Loucy (cell line): ENCODE measurements at regions not wholly inside any gene's neighbourhood (a gene's known extent, or its start where the extent isn't known, plus 50 kb on each side); places are given as distances from the start of the nearest gene placed in this dataset.
A peak's percentile ranks its signal among the peaks of the same experiment; 100 is the strongest.

Experiments
- H2AFZ ChIP-seq: fragments of 200-600 bp; sonication (generic); 2 replicates; pipeline ENCODE4 v1.6.0; 2016; ENCODE audit warnings: antibody characterized with exemption, mild to moderate bottlenecking, low read length, moderate library complexity
- H3F3A ChIP-seq: fragments of 200-600 bp; 2 replicates; pipeline ENCODE4 v1.6.0; 2016; ENCODE audit warnings: antibody characterized with exemption, low read depth, mild to moderate bottlenecking
- H3K27me3 ChIP-seq: fragments of 200-600 bp; sonication (generic); 2 replicates; pipeline ENCODE4 v1.6.1; 2014; ENCODE audit warnings: low read length, mild to moderate bottlenecking; ENCODE audit not compliant: insufficient read depth, poor library complexity, severe bottlenecking
- H3K36me3 ChIP-seq: fragments of 200-600 bp; sonication (generic); 2 replicates; pipeline ENCODE4 v1.6.1; 2016; ENCODE audit warnings: low read length; ENCODE audit not compliant: insufficient read depth
- H3K4me1 ChIP-seq: fragments of 200-600 bp; sonication (generic); 2 replicates; pipeline ENCODE4 v1.5.1; 2014; ENCODE audit warnings: low read length, mild to moderate bottlenecking; ENCODE audit not compliant: insufficient read depth, poor library complexity, severe bottlenecking
- H3K4me2 ChIP-seq: fragments of 200-600 bp; sonication (generic); 2 replicates; pipeline ENCODE4 v1.6.0; 2014; ENCODE audit warnings: antibody characterized with exemption, low read length, low read depth, mild to moderate bottlenecking; ENCODE audit not compliant: poor library complexity, severe bottlenecking
- H3K4me3 ChIP-seq: fragments of 200-600 bp; sonication (generic); 2 replicates; pipeline ENCODE4 v1.5.1; 2014; ENCODE audit warnings: low read length, mild to moderate bottlenecking, mixed read lengths; ENCODE audit not compliant: poor library complexity, severe bottlenecking
- H3K79me2 ChIP-seq: fragments of 200-600 bp; sonication (generic); 2 replicates; pipeline ENCODE4 v1.6.1; 2014; ENCODE audit warnings: low read length; ENCODE audit not compliant: insufficient read depth
- H3K9ac ChIP-seq: fragments of 200-600 bp; sonication (generic); 2 replicates; pipeline ENCODE4 v1.6.0; 2014; ENCODE audit warnings: mild to moderate bottlenecking, low read depth, low read length, moderate library complexity; ENCODE audit not compliant: poor library complexity, severe bottlenecking
- H3K9me2 ChIP-seq: fragments of 200-600 bp; sonication (generic); replicated peaks from 2 replicates; pipeline ENCODE4 v1.6.1; 2016; ENCODE audit warnings: low read depth, low read length, mixed read lengths
- H3K9me3 ChIP-seq: fragments of 200-600 bp; sonication (generic); 2 replicates; pipeline ENCODE4 v1.6.1; 2014; ENCODE audit warnings: mild to moderate bottlenecking, antibody characterized with exemption, low read length, low read depth; ENCODE audit not compliant: insufficient read depth
- H4K20me1 ChIP-seq: fragments of 200-600 bp; sonication (generic); 2 replicates; pipeline ENCODE4 v1.6.0; 2014; ENCODE audit warnings: antibody characterized with exemption, low read length, mild to moderate bottlenecking; ENCODE audit not compliant: insufficient read depth, poor library complexity, severe bottlenecking
- CTCF ChIP-seq: fragments of 200-600 bp; sonication (generic); conservative IDR thresholded peaks from 2 replicates; pipeline ENCODE4 v1.5.1; 2014; ENCODE audit warnings: mild to moderate bottlenecking, antibody characterized with exemption, low read length
- EZH2phosphoT487 ChIP-seq: fragments of 200-600 bp; IDR thresholded peaks from 2 replicates; pipeline ENCODE4 v1.6.1; 2018; ENCODE audit warnings: antibody characterized with exemption, mild to moderate bottlenecking, moderate library complexity, borderline replicate concordance

DNA sequence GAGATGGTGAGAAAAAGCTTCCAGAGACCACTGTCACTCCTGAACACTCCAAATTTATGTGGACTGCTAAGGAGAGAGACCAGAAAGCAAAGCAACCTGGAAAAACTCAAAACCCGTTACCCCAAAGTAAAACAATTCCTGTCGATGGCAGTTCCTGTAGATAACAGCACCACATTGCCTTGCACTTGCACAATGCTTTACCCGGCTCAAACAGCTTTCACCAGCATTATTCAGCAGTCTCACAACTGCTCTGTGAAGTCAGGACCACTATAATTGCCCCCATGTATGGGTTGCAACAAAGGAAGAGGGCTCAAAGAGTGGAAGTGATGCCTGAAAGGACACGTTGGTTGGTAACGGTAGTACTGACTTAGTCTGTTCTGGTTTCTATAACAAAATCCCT, 234.8 kb downstream of the BCOR start:
- Histone ChIP-seq H3K4me2 (no peak overlapping the region), H2AFZ (no peak overlapping the region), H4K20me1 (no peaks in the 10 kb centered on the region), H3K9me2 (no peaks in the 10 kb centered on the region), H3K79me2 (no peaks in the 10 kb centered on the region), H3K36me3 (no peaks in the 10 kb centered on the region), H3K4me3 (no peak overlapping the region), H3K9me3 (no peaks in the 10 kb centered on the region), H3K9ac (no peak overlapping the region), H3K27me3 (no peaks in the 10 kb centered on the region), H3F3A (peaks cover 2% of the 10 kb centered on the region; the same call in 1 of the 2 replicates), H3K4me1 (peaks cover 56% of the 10 kb centered on the region)
- TF ChIP-seq EZH2phosphoT487 = no peak
- TF ChIP-seq CTCF = no peak

DNA sequence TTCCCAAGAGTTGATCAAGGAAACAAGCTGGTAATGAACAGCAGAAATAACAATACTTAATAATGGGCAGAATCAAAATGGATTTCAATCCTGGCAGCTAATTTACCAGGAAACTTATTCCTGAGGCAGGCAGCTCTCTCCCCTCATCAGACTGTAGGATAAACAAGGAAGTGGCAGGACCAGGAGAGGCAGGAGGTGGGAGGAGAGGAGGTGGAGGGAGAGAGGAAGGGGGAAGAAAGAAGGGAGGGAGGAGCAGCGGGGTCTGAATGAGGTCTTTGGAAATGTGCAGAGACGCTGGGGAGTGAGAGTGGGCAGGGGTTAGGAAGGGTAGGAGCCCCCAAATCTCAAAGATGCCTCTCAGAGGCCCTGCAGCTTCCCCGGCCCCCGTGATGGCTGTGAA, 231.5 kb downstream of the BCOR start:
- Histone ChIP-seq H3K36me3 (no peaks in the 10 kb centered on the region), H3K9me2 (no peaks in the 10 kb centered on the region), H3K9ac (peak overlapping the region; percentile 28), H3K79me2 (no peaks in the 10 kb centered on the region), H2AFZ (peak overlapping the region; percentile 41; the same call in 1 of the 2 replicates), H3K9me3 (no peaks in the 10 kb centered on the region), H3K4me3 (no peak overlapping the region), H3F3A (no peaks in the 10 kb centered on the region), H4K20me1 (no peaks in the 10 kb centered on the region), H3K27me3 (no peaks in the 10 kb centered on the region), H3K4me1 (peaks cover 65% of the 10 kb centered on the region), H3K4me2 (no peak overlapping the region)
- no peak for TF ChIP-seq CTCF
- TF ChIP-seq EZH2phosphoT487 = no peak

GRCh38 chrX:39869846-39870601, 227.7 kb downstream of the BCOR start:
- Histone ChIP-seq H3K9ac (peak overlapping the region; percentile 61), H3K4me2 (peak overlapping the region; percentile 51)
- TF ChIP-seq EZH2phosphoT487 (no peak), CTCF (no peak)

More at GRCh38 chrX:39869846-39870601, 227.7 kb downstream of the BCOR start:
- Histone ChIP-seq H3K9me3 (no peaks in the 10 kb centered on the region), H2AFZ (no peak overlapping the region), H4K20me1 (no peaks in the 10 kb centered on the region), H3K27me3 (no peaks in the 10 kb centered on the region), H3K79me2 (no peaks in the 10 kb centered on the region), H3K4me3 (peak overlapping the region; percentile 37), H3K9me2 (no peaks in the 10 kb centered on the region), H3K36me3 (no peaks in the 10 kb centered on the region), H3F3A (no peaks in the 10 kb centered on the region), H3K4me1 (peaks cover 52% of the 10 kb centered on the region)
